ENCODE measurements at regions not wholly inside any gene's neighbourhood (a gene's known extent, or its start where the extent isn't known, plus 50 kb on each side); places are given as distances from the start of the nearest gene placed in this dataset.

DNA sequence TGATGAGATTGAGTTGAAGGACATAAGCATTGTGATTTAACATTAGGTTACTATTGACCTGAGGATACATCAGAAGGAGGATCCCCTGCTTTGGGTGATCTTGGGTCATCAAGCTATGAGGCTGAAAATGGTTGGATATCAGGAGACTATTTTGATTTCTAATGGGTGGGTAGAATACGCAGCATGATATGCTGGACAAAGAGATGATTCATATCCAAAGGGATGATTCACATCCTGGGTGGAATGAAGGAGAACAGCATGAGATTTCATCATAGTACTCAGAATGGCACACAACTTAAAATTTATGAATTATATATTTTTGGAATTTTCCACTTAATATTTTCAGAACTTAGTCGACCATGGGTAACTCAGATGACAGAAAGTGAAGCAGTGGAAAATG lies 1759.5 kb upstream of the C9orf72 start:
- intact Hi-C loops (cut with DNase I), result no loop called here
- H3K4me3 ChIP-seq, result no peak overlapping the region
- no peaks in the 10 kb centered on the region for H3K4me1 ChIP-seq
- no peak for DNase-seq
- H3K27me3 ChIP-seq, result no peaks in the 10 kb centered on the region
- TF ChIP-seq, protein P1, sequence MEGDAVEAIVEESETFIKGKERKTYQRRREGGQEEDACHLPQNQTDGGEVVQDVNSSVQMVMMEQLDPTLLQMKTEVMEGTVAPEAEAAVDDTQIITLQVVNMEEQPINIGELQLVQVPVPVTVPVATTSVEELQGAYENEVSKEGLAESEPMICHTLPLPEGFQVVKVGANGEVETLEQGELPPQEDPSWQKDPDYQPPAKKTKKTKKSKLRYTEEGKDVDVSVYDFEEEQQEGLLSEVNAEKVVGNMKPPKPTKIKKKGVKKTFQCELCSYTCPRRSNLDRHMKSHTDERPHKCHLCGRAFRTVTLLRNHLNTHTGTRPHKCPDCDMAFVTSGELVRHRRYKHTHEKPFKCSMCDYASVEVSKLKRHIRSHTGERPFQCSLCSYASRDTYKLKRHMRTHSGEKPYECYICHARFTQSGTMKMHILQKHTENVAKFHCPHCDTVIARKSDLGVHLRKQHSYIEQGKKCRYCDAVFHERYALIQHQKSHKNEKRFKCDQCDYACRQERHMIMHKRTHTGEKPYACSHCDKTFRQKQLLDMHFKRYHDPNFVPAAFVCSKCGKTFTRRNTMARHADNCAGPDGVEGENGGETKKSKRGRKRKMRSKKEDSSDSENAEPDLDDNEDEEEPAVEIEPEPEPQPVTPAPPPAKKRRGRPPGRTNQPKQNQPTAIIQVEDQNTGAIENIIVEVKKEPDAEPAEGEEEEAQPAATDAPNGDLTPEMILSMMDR (IDR thresholded peaks at IDR 0.05), result no peak
- H3K9me3 ChIP-seq, result no peaks in the 10 kb centered on the region
- no peaks in the 10 kb centered on the region for H3K36me3 ChIP-seq
- ATAC-seq, result no peak
- no peak overlapping the region for H3K27ac ChIP-seq

DNA sequence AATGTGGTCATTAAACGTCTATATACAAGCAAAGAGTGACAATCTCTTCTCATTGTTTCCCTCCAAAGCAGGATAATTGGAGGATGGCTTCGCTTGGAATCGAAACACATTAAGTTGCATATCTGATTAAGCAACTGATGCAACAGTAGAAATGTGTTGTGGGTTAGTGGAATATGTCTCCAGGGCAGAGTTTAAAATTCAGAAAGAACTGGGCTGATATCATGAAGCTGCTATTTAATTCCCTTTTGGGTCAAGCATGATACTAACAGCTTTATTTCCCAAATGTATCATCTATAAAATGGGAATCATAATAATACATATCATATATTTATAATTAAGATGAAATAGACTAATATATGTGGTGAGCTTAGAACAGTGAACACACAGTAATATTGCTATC lies 1763.0 kb upstream of the C9orf72 start:
- TF ChIP-seq, protein P1 (IDR thresholded peaks at IDR 0.05), result no peak
- Histone ChIP-seq H3K36me3 (no peaks in the 10 kb centered on the region), H3K4me1 (no peaks in the 10 kb centered on the region), H3K27me3 (no peaks in the 10 kb centered on the region), H3K27ac (no peak overlapping the region), H3K4me3 (no peak overlapping the region), H3K9me3 (no peaks in the 10 kb centered on the region)
- intact Hi-C loops (cut with DNase I), result no loop called here
- ATAC-seq (no peak), DNase-seq (no peak)

DNA sequence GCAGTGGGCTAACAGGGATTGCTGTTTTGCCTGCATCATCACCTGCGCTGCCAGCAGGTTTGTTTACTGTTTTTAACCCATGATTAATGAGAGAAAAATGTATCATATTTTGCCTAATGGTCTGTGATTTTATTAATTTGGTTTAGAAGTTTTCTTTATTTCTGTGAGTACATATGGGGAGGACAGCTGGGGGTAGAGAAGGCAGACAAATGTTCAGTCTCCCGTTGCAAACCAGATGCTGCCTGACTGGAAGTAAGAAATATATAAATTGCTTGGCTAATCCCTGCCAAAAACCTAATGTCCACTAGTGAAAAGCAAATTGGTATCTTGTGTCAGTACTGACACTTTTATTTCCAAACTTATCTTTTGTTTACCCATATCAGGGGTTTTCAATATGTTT lies 1766.1 kb upstream of the C9orf72 start:
- H3K27ac ChIP-seq, result no peak overlapping the region
- no peak for ATAC-seq
- no peaks in the 10 kb centered on the region for H3K36me3 ChIP-seq
- no peak overlapping the region for H3K4me3 ChIP-seq
- TF ChIP-seq, protein P1 (IDR thresholded peaks at IDR 0.05), result no peak
- no peaks in the 10 kb centered on the region for H3K27me3 ChIP-seq
- no peaks in the 10 kb centered on the region for H3K4me1 ChIP-seq
- H3K9me3 ChIP-seq, result peaks cover 0 to under 1% of the 10 kb centered on the region in 2 donors
- intact Hi-C loops (cut with DNase I), result no loop called here
- no peak for DNase-seq

DNA sequence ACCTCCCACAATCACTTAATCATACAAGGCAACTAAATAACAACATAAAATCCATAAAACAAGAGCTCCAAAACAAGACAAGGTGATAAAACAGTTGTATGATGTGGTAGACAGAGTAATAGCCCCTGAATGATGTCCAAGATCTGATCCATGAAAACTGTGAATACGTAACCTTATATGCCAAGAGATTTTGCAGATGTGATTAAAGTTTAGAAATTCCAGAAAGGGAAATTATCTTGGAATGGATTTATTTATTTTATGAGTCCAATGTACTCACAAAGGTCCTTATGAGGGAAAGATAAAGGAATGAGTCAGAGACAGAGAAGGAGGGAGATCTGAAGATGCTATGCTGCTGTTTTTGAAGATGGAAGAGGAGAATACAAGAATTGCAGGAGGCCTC lies 1775.7 kb upstream of the C9orf72 start:
- Histone ChIP-seq H3K9me3 (peaks cover 0 to 7% of the 10 kb centered on the region in 2 donors), H3K4me1 (no peaks in the 10 kb centered on the region), H3K27me3 (no peaks in the 10 kb centered on the region), H3K27ac (no peak overlapping the region), H3K36me3 (no peaks in the 10 kb centered on the region), H3K4me3 (no peak overlapping the region)
- intact Hi-C loops (cut with DNase I), result no loop called here
- TF ChIP-seq, protein P1 (IDR thresholded peaks at IDR 0.05), result no peak
- ATAC-seq (peak; percentile 17), DNase-seq (no peak)

DNA sequence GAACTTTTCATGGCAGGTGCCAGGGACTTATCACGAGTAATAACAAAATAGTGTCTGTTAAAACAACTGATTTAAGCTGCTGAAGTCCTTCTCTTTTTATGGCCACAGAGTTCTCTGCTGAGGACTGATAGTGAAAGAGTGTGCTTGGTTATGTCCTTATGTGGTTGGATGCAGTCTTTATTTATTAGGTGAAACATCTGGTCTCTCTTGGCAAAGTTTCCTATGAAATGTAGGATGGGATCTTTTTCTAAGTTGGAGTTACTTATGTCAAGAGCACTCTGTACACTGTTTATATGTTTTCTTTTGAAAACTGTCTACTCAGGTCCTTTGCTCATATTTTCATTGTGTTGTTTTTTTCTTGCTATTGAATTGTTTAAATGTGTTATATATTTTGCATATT lies 1816.1 kb upstream of the C9orf72 start:
- Histone ChIP-seq H3K4me1 (no peaks in the 10 kb centered on the region), H3K36me3 (no peaks in the 10 kb centered on the region), H3K27ac (no peak overlapping the region), H3K4me3 (no peak overlapping the region), H3K27me3 (no peaks in the 10 kb centered on the region), H3K9me3 (peaks cover 0 to 18% of the 10 kb centered on the region in 2 donors)
- intact Hi-C loops (cut with DNase I), result no loop called here
- TF ChIP-seq, protein P1 (IDR thresholded peaks at IDR 0.05), result no peak
- DNase-seq, result peak in 1 of 4 donors; percentile 2
- no peak for ATAC-seq
